Epithelial cell of prostate (primary cell): ENCODE measurements at regions not wholly inside any gene's neighbourhood (a gene's known extent, or its start where the extent isn't known, plus 50 kb on each side); places are given as distances from the start of the nearest gene placed in this dataset.
A peak's percentile ranks its signal among the peaks of the same experiment; 100 is the strongest.
"Not testable (repeated sequence)": the region's sequence is repeated elsewhere in the genome, so short reads cannot be mapped to it uniquely, and the experiment has no call there.

Experiments
- DNase-seq: peaks from one replicate; pipeline ENCODE4 v3.0.0-alpha.2; 2011; ENCODE audit warnings: low read depth, low spot score
- H3K27ac ChIP-seq: fragments of 450-650 bp; 2 replicates; pipeline ENCODE4 v1.5.1; 2017; ENCODE audit warnings: mild to moderate bottlenecking

DNA sequence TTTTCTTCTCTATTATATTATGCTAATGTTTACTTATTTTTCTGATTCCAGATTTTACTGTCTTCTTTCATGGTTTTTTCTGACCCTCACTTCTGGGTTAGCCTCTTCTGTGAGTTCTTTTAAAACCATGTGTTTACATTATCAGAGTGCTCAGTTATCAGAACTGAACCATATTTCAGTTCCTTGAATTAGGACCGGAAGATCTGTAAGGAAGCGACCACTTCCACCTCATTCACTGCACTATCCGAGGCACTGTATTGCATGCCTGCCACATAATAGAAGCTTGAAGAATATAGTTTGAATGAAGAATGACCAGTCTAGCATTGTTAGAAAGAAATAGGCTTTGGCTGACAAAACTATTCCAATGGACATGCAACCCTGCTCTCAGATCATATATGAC, 281.0 kb upstream of the DEPDC1 start:
- no peak overlapping the region for H3K27ac ChIP-seq
- DNase-seq = no peak

DNA sequence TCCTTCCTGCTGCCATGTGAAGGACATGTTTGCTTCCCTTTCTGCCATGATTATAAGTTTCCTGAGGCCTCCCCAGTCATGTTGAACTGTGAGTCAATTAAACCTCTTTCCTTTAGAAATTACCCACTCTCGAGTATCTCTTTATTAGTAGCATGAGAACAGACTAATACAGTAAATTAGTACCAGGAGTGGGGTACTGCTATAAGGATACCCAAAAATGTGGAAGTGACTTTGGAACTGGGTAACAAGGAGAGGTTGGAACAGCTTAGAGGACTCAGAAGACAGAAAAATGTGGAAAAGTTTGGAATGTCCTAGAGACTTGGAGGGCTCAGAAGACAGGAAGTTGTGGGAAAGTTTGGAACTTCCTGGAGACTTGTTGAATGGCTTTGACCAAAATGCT, 283.0 kb upstream of the DEPDC1 start:
- not testable (repeated sequence) for H3K27ac ChIP-seq, DNase-seq

DNA sequence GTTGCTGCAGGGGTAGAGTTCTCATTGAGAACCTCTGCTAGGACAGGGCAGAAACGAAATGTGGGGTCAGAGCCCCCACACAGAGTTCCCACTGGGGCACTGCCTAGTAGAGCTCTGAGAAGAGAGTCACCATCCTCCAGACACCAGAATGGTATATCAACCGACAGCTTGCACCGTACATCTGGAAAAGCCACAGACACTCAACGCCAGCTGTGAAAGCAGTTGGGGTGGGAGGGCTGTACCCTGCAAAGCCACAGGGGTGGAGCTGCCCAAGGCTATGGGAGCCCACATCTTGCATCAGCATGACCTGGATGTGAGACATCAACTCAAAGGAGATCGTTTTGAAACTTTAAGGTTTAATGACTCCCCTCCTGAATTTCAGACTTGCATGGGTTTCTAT, 284.0 kb upstream of the DEPDC1 start:
- H3K27ac ChIP-seq = no peak overlapping the region
- DNase-seq = no peak

DNA sequence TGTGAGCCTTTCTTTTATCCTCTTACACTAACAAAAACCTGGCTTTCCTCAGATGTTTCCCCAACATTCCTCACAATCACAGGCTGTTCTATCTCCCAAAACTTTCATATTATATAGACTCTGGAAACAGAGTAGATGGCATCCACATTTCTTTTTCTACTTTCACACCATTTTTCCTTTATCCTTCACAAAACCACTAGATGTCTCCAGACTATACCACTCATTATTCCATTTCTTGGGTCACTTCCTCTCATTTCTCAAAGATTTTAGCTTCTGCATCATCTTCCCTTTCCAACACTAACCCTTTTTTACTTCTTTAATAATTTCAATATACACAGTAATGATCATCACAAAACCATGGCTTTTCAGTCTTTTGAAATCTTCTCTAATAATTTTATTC, 286.0 kb upstream of the DEPDC1 start:
- no peak overlapping the region for H3K27ac ChIP-seq
- no peak for DNase-seq

DNA sequence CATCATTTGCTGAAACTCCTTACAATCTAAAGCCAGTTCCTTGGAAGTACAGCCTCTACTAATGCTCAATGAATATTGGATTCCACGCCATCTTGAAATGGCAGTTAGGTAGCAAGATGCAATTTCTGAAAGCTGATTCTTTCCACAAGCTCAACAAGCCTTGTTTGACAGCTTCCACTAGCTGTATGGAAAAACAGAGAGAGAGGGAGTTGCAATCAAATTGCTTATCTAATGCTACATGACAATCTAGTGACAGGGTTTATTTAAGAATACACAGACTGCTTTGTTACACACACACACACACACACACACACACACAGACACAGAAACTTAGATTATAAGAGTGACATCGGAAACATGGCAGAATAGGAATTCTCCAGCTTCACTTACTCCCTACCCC, 288.4 kb upstream of the DEPDC1 start:
- DNase-seq = no peak
- H3K27ac ChIP-seq = no peak overlapping the region

DNA sequence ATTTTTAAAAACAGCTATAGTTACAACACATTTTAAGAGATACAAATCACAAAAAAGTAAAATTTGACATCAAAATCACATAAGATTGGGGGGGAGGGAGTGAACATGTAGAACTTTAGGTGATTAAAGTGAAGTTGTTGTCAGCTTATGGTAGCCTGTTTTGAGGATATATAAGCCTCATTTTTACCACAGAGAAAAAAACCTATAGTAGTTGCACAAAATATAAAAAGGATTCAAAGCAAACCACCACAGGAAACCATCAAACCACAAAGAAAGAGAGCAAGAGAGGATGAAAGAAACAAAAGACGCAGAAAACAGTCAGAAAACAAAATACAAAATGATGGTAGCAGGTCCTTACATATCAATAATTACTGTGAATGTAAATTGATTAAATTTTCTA, 291.9 kb upstream of the DEPDC1 start:
- DNase-seq = no peak
- no peak overlapping the region for H3K27ac ChIP-seq

DNA sequence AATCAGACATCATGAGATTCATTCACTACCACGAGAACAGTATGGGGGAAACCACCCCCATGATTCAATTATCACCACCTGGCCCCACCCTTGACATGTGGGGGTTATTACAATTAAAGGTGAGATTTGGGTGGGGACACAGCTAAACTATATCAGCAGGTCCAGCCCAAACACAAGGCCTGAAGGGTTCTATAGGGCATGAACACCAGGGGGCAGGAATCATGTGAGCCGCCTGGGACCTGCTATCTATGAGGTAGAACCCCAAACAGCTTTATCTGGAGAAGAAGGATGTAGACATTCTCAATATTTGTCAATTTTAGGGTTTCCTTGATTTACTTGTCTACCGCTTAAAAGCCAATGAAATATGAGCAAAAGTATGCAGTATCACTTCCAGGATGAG, 294.9 kb upstream of the DEPDC1 start:
- H3K27ac ChIP-seq = no peak overlapping the region
- no peak for DNase-seq

DNA sequence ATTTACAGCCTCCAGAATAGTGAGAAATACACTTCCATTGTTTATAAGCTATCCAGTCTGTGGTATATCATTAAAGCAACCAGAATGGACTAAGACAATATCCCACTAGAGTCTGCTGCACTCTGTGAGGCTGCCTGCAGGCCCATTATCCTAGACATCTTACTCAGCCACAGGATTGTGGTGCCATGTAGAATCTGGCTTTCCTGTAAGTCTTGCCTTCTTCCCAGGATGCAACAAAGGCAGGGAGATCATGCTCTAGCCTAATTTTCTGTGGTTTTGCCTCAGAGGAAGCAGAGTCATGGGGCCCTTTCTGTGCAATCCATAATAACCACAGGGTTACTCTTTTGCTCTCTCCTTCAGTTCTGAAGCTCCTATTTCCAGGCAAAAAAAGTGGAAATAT, 299.1 kb upstream of the DEPDC1 start:
- H3K27ac ChIP-seq = no peak overlapping the region

DNA sequence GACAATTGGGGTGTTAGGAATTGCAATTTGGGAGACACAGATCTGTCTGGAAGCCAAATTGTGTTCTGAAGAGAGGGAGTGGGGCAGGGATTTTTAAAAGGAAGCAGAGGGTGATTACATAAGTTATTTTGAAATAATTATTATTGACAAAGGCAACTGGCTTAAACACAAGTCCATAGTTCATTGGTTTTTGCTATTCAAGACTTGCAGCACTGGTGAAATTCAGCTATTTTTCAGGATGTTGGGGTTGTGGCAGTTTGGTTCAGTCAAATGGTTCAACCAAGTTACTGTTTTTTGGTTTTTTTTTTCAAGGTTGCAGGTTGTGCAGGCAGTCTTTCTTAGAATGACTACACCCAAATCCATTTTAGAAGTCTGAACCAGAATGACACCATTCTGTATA, 300.0 kb upstream of the DEPDC1 start:
- H3K27ac ChIP-seq = no peak overlapping the region

More for the DNA sequence above, 299.1 kb upstream of the DEPDC1 start:
- no peak for DNase-seq

DNA sequence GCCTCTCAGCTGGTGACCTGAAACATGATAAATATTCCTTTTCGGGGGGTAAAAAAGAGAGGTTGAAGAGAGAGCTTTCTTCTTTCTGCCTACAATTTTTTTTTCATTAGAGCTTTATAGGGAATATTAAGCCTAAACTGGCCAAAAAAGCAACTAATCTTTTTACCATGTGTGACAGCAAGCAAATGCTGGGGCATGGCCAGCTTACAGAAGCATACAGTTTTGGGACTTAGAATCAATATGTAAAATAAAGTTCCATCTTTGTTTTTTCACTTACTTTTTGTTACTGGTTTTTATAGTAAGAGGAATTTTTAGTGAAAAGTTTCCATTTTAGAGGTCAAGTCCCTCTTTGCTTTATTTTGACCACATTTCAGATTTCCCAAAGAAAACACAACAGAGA, 301.2 kb upstream of the DEPDC1 start:
- H3K27ac ChIP-seq = no peak overlapping the region
- DNase-seq = no peak

More for the DNA sequence above, 300.0 kb upstream of the DEPDC1 start:
- no peak for DNase-seq

DNA sequence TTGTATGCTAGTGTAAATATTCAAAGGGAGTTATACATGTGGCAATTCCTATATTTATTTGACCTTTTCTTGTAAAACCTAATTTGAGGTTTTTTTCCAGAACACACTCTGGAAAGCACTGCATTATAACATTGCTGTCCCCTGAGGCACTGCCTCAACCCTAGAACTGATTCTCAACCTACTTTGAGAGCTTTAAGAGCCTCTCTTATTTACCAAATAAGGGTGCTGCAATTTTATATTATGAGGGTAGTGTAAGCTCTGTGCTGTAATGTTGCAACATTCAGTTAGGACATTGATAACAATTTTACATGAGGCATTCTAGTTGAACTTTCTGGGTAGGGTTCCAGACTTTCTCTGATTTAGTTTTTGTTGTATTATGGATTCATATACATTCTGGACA, 302.2 kb upstream of the DEPDC1 start:
- no peak for DNase-seq
- H3K27ac ChIP-seq = no peak overlapping the region

DNA sequence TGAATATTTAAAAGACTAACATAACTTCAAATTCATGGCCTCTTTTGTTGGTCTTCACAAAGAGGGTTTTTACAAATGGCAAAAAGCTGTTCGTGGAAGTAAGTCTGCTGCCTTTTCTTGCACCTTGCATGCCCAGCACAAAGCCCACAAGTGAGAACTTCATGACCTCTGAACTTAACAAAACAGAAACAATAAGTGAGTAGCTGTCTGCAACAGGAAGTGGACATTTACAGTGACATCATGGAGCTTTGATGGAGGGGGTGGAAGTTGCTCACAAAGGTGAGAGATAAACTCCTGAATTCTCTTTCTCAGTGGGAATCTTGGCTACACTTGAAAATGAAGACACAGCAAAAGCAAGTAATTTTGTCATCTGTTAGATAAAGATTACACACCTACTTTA, 303.3 kb upstream of the DEPDC1 start:
- DNase-seq = no peak

DNA sequence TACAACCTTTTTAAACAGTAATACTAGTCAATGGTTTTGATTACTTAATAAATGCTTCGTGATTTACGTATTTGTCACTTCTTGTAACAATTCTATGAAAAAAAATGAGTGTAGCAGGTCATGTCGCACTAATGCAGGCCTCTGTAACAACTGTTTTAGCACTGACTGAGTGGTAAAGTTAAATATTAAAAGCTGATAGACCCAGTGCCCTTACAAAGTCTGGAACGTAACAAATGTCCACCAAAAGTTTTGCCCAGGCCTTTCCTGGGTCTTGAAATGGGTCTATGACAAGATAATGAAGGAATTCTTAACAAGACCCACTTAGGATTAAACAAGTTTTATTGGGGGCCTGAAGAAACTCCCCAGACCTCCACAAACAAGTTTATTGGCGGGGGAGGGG, 304.6 kb upstream of the DEPDC1 start:
- H3K27ac ChIP-seq = no peak overlapping the region
- DNase-seq = no peak

More for the DNA sequence above, 303.3 kb upstream of the DEPDC1 start:
- H3K27ac ChIP-seq = no peak overlapping the region

DNA sequence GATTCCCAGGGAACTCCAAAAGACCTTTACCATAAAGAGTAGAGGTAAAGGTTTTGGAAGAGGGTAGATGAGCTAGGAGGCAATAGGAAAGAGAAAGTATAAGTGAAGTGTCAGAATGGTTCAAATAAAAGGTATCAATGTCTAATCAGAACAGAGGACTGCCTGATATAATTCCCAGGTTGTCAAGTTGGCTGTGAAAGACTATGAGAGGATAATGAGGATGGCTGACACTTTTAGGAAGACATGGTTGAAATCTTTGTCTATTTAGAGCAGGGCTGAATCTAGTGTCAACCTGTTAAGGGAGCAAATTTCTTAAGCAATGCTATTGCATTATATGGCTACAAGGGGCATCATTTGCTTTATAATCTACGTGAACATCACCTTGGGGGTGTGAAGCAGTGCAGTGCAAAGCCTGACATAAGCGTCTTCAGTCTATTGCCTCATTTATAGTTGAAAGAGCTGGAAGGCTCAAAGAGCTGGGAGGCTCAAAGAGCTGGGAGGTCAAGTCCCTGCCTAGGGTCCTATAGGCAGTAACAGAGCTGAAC, 308.3 kb upstream of the DEPDC1 start:
- H3K27ac ChIP-seq = no peak overlapping the region
- no peak for DNase-seq

DNA sequence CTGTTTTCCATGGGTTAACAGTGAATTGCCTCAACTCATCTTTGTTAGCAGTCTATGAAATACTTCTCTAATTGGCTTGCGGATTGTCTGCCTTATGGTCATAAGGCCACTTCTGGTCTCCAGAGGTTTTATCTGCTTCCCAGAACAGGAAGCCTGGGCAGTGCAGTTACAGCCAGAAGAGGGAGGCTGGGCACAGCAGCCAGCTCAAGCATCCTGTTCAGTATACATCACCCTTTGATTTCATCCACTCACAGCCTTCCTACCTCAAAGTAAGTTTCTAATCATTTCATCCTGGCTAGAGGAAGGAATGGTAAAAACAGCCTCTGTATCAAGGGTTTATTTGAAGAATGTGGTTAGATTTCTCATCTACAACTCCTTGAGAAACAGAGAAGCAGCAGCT, 311.5 kb upstream of the DEPDC1 start:
- no peak overlapping the region for H3K27ac ChIP-seq
- no peak for DNase-seq

DNA sequence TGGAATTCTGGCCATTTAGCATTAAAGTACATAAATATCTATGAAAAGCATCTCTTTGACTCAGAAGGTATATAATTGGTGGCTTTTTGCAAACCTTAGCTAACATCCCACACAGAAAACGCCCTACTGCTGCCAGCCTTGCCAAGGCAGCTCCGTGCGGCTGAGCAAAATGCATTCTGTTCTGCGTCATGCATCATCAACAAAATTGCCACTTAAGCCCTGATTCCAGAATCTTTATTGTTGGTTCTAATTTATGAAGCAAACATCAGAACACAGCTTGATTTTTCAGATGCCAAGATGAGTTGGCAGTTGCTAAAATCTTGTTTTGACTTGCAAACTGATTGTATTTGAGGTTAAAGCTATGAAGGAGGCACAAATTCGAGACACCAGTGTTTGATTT, 314.9 kb upstream of the DEPDC1 start:
- peak; percentile 29 for DNase-seq
- H3K27ac ChIP-seq = no peak overlapping the region

DNA sequence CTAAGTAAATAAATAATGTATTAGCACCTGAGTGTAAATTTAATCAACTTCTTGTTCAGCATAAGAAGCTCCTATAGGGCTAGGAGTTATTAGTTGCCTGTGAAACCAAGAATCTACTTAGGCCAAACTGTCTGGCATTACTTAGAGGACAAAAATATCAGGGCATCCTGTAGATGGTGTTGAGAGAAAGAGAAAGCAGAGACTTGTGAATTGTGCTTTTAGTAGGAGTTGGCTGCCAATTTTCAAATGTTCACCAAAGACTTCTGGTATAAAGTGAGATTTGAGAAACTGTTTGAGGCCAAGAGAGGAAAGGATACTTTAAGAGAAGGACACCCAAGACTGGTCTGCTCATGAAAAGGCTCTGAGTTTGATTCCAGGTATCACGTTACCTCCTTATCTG, 315.5 kb upstream of the DEPDC1 start:
- no peak overlapping the region for H3K27ac ChIP-seq
- no peak for DNase-seq

DNA sequence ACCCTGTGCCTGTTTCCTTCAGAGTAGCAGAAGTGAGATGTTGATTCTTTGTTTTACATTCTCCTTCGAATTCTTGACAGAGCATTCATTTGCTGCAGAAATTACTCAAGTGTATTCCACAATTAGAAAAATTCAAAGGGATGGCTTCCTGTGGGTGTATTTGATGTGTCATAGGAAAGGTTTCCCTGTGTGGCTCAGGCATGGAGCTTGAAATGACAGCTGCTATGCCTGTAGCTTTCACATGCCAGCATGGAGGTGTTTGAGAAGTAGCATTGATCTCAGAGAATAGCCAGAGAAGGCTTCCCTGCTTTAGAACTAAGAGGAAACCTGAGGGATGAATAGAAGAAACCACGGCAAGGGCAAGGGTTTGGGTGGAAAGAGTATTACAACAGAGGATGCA, 317.2 kb upstream of the DEPDC1 start:
- no peak overlapping the region for H3K27ac ChIP-seq
- no peak for DNase-seq

DNA sequence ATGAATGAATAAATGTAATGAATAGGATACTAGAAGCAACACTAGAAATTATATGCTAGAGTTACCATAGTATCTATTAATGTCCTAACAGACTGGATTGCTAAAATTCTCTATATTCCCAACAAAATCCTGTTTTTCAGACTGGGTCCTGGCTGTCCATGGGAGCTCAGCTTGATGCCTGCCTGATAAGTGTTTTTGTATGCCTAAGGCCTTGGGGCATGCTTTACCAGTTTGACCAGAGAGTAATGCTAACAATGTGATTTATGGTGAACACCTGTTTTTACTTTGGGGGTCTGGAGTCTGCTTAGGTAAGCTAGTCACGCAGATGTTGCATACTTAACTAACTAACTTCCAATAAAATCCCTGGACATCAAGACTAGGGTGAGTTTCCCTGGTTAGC, 318.8 kb upstream of the DEPDC1 start:
- no peak overlapping the region for H3K27ac ChIP-seq

DNA sequence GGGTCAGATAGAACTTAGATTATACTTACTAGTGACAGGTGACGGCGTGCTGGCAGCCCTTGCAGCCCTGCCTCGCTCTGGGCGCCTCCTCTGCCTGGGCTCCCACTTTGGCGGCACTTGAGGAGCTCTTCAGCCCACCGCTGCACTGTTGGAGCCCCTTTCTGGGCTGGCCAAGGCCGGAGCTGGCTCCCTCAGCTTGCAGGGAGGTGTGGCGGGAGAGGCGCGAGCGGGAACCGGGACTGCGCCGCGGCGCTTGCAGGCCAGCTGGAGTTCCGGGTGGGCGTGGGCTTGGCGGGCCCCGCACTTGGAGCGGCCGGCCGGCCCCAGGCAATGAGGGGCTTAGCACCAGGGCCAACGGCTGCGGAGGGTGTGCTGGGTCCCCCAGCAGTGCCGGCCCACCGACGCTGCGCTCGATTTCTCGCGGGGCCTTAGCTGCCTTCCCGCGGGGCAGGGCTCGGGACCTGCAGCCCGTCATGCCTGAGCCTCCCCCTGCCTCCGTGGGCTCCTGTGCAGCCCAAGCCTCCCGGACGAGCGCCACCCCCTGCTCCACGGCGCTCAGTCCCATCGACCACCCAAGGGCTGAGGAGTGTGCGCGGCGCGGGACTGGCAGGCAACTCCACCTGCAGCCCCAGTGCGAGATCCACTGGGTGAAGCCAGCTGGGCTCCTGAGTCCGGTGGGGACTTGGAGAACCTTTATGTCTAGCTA, 320.8 kb upstream of the DEPDC1 start:
- H3K27ac ChIP-seq, DNase-seq: not testable (repeated sequence)

More for the DNA sequence above, 318.8 kb upstream of the DEPDC1 start:
- DNase-seq = no peak

DNA sequence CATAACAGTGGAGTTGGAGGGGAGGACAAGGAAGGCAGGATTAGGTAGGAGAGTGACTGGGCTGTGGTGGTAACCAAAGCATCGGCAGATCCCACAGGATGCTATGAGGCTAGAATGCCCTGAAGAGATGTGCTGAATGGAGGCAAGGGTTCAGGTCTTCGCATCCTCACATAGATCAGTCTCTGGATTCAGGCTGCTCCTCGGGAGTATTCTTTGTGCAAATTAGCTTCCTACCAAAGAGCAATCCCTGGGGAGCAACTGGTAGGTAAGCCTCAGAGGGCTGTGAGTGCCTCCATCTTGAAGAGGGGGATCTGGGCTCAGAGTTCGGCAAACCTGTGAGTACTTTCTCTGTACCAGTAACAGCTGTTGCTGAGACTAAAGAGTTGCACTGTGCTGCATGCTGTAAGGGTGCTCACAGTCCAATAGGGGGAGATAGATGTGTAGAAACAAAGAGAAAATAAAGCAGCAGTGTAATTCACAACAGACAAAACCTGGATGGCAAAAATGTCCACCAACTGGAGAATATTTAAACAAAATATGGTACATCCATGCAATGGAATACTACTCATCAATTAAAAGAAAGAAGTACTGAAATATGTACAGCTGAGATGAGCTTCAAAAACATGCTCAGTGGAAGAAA, 322.4 kb upstream of the DEPDC1 start:
- no peak overlapping the region for H3K27ac ChIP-seq
- DNase-seq = no peak

DNA sequence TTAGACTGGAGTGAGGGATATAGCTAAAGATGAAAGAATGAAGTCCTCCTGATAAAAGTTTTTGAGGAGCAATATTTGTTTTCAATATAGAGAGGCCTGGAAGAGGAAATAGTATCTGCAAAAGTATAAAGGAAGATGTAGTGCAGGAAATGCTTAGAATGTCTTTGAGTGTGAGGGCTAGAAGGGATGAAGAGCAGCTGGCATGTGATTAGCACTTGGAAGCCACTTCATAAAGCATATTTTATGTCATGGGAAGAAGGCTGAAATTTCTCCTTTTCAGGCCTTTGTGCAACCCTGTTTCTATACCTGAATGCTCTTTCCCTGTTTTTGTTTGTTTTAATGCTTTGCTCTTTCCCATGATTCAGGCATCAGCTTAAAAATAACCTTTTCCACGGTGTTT, 323.3 kb upstream of the DEPDC1 start:
- DNase-seq = no peak
- no peak overlapping the region for H3K27ac ChIP-seq
